ENCODE measurements at regions not wholly inside any gene's neighbourhood (a gene's known extent, or its start where the extent isn't known, plus 50 kb on each side); places are given as distances from the start of the nearest gene placed in this dataset.

DNA sequence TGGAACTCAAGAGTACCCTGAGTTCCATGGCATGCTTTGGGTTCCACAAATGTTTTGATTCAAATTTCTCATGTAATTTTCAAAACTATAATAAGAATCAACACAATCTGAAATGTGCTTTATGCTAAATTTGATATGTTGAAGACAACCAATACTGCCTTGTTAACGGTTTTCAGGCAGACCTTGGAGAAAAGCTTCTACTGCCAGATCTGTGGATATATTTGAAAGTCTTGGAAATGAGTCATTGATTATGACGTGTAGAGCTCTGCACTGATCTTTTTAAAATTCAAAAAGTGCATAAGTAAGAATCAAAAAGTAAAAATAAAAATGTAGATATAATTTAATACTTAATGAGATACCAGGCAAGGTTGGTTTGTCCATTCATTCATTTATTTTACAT, 74.0 kb upstream of the TNR start (continued):
- no peak for TF ChIP-seq RBBP5 (IDR thresholded peaks at IDR 0.05; ENCODE audit: borderline replicate concordance, low read depth, low read length)
